ENCODE measurements at regions not wholly inside any gene's neighbourhood (a gene's known extent, or its start where the extent isn't known, plus 50 kb on each side); places are given as distances from the start of the nearest gene placed in this dataset.
"Not testable (repeated sequence)": the region's sequence is repeated elsewhere in the genome, so short reads cannot be mapped to it uniquely, and the experiment has no call there.

- DNase-seq (ENCODE audit: low read depth in 2 of 2): no peak
Observed at GRCh38 chr3:153440311-153440710, 278.3 kb downstream of the RAP2B start.

GRCh38 chr3:153442386-153442785, 280.4 kb downstream of the RAP2B start:
- DNase-seq (ENCODE audit: low read depth in 2 of 2): no peak

- no peak for DNase-seq (ENCODE audit: low read depth in 2 of 2)
Observed at GRCh38 chr3:153442799-153443487, 280.9 kb downstream of the RAP2B start.

DNA sequence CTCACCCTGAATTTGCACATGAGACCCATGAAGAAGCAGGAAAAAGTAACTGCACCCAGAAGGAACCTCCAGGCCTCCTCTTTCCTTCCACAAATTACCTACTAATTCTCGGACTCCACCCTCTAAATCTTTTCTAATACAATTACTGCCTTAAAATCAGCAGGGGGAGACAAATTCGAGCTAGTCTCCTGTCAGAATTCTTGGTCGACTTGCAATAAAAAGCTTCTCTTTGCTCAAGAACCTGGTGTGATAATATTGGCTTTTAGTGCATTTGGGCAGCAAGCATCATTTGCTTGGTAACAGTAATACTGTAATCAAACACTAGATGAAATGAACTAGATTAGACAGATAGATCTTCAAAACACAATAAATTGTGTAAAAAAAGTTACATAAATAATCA, 281.9 kb downstream of the RAP2B start:
- no peak for DNase-seq (ENCODE audit: low read depth in 2 of 2)

- DNase-seq (ENCODE audit: low read depth in 2 of 2): no peak
Observed at GRCh38 chr3:153445817-153446216, 283.8 kb downstream of the RAP2B start.

DNA sequence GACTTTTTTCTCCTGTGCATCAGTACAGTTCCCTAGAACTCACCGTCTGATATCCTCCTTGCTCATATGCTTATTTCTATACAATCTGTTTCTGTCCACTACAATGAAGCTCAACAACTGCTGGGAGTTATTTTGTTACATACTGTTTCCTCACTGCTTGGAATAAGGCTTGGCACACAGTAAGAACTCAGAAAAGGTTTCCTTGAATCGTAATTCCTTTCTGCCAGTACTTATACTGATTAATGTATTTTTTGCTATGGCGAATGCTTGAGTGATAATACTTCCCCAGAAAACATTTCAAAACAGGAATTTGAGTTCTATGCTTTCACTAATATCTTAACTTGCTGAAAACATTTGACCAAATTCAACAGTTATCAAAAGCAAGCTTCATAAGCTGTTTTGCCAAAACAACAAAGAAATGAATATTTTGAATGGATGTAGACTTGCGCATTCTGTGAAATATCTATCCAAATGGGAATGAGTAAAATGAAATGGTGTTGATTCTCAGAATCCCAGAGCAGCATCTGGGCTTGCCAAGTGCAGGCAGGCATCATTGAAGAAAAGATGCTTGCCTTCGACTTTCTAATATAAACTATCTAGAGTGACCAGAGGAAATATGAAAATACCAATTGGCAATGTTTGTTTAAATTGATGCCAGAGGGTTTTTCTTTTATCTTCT, 286.3 kb downstream of the RAP2B start:
- no peak for DNase-seq (ENCODE audit: low read depth in 2 of 2)

- no peak for DNase-seq (ENCODE audit: low read depth in 2 of 2)
Observed at GRCh38 chr3:153456833-153457545, 295.0 kb downstream of the RAP2B start.

DNA sequence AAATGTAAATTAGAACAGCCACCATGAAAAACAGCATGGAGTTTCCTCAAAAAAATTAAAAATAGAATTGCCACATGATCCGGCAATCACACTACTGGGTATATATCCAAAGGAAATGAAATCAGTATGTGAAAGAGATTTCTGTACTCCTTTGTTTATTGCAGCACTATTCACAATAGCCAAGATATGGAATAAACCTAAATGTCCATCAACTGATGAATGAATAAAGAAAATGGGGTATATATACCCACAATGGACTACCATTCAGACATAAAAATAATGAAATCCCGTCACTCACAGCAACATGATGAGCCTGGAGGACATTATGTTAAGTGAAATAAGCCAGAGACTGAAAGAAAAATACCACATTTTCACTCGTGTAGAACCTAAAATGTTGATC, 296.9 kb downstream of the RAP2B start:
- DNase-seq (ENCODE audit: low read depth in 2 of 2): no peak

DNA sequence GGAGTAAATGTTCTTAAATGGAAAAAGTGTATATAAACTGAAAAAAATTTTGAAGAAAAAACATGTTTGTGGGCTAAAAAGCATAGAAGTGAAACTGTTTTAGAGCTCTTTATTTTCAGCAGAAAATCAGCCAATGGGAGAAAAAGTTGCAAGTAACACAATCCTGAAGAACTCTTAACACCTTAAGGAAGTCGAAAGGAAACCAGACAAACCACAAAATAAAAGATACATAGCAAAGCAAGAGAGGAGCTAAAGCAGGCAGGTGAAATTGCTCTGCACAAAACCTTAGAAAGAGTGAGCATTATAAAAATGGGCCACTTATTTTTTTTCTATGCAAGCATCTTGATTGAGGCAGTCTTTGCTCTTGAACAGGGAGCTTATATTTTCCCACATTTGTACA, 300.5 kb downstream of the RAP2B start:
- no peak for DNase-seq (ENCODE audit: low read depth in 2 of 2)

- DNase-seq (ENCODE audit: low read depth in 2 of 2): no peak
Observed at GRCh38 chr3:153463895-153464294, 301.9 kb downstream of the RAP2B start.

DNA sequence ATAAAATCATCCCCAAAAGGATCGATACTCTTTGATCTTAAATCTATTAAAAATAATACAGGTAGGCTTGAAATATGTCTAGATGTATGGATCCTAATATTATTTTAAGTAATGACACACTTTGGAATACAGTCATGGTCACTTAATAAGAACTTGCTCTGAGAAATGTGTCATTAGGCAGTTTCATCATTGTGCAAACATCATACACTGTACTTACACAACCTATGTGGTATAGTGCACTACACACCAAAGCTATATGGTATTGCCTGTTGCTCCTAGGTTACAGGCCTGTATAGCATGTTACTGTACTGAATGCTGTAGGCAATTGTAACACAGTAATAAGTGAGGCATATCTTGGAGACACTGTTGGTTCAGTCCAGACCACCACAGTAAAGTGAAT, 307.1 kb downstream of the RAP2B start:
- DNase-seq (ENCODE audit: low read depth in 2 of 2): no peak

GRCh38 chr3:153484842-153485241, 322.8 kb downstream of the RAP2B start:
- DNase-seq (ENCODE audit: low read depth in 2 of 2): no peak

DNA sequence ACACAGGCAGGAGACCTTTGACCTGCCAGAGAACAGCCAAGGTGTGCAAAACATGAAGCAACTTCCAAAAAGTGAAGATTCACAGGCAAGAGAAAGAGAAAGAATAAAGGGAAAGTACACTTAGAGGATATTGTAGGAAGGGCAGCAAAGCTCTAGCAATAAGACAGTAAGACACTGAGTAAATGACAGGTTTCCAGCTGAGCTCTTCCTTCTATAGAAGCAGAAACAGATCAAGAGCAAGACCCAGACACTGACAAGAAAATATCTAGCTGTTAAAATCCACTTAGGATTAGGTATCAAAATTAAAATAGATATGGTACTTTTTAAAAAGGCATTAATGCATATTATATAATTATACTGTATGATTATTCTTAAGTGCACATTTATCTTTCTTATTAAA, 333.4 kb downstream of the RAP2B start:
- no peak for DNase-seq (ENCODE audit: low read depth in 2 of 2)

DNA sequence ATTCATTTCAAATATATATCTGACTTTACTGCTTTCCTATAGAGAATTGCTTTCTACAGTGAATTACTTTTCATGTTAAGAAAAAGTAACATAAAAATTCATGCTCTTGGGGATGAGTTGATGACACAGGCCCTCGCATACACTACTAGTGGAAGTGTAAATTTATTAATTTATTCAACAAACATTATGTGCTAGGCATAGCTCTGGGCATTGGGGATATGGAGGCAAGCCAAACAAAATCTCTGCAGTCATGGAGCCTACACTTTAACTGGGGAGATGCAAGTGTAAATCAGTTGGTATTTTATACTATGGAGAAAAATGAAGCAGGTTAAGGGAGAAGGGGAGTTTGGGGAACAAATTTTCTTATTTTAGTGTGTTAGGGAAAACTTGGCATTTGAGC, 340.7 kb downstream of the RAP2B start:
- DNase-seq (ENCODE audit: low read depth in 2 of 2): no peak

DNA sequence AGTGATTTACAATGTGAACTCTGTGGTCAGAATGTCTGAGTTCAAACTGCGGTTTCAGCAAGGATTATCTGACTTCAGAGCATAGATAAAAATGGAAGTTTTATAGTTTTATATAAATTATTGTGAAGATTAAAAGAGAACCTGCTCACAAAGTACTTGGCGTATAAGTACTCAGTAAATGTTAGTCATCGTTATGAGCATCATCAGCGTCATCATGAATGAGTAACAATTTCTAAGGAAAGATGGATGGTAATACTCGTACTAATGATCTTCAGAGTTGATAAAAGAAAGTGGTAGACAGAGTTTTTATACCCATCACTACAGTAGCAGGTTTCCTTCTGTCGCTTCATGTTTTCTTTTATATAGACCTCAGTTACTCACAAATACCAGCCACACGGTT, 341.8 kb downstream of the RAP2B start:
- DNase-seq (ENCODE audit: low read depth in 2 of 2): no peak

- DNase-seq (ENCODE audit: low read depth in 2 of 2): not testable (repeated sequence)
Observed at GRCh38 chr3:153506205-153506604, 344.2 kb downstream of the RAP2B start.

DNA sequence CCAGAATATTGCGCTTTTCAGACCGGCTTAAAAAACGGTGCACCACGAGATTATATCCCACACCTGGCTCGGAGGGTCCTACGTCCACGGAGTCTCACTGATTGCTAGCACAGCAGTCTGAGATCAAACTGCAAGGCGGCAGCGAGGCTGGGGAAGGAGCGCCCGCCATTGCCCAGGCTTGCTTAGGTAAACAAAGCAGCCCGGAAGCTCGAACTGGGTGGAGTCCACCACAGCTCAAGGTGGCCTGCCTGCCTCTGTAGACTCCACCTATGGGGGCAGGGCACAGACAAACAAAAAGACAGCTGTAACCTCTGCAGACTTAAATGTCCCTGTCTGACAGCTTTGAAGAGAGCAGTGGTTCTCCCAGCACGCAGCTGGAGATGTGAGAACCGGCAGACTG, 344.7 kb downstream of the RAP2B start:
- DNase-seq (ENCODE audit: low read depth in 2 of 2): not testable (repeated sequence)

GRCh38 chr3:153513236-153513635, 351.2 kb downstream of the RAP2B start:
- no peak for DNase-seq (ENCODE audit: low read depth in 2 of 2)

GRCh38 chr3:153528473-153528872, 366.4 kb downstream of the RAP2B start:
- DNase-seq (ENCODE audit: low read depth in 2 of 2): no peak

GRCh38 chr3:153539263-153539662, 377.2 kb downstream of the RAP2B start:
- no peak for DNase-seq (ENCODE audit: low read depth in 2 of 2)

- DNase-seq (ENCODE audit: low read depth in 2 of 2): no peak
Observed at GRCh38 chr3:153545471-153545870, 383.4 kb downstream of the RAP2B start.

DNA sequence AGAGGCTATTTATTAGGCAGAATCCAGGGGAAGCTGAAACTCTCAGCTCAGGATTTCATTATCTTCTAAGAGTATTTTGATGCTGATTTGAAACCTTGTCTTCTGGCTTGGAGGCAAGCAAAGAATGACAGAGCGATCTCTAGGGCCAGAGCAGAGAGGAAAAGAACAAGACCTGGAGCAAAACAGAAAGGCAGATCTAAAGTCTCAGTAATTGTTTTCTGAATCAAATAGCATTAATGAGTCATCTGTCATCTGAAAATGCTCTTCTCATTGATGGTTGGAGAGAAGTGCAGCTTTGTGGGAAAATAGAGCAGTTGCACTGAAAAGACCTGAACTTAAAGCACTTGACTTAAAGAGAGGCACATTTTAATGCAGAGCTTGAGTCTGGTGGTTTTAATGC, 385.9 kb downstream of the RAP2B start:
- no peak for DNase-seq (ENCODE audit: low read depth in 2 of 2)

- not testable (repeated sequence) for DNase-seq (ENCODE audit: low read depth in 2 of 2)
Observed at GRCh38 chr3:153549686-153550085, 387.7 kb downstream of the RAP2B start.

All from stimulated activated CD4-positive, alpha-beta T cell treated with anti-CD3 and anti-CD28 coated beads, Interleukin-4, amount 100 ng/mL, for 48 hours (primary cell).